Fibroblast of mammary gland (primary cell): ENCODE measurements at regions not wholly inside any gene's neighbourhood (a gene's known extent, or its start where the extent isn't known, plus 50 kb on each side); places are given as distances from the start of the nearest gene placed in this dataset.
"Not testable (repeated sequence)": the region's sequence is repeated elsewhere in the genome, so short reads cannot be mapped to it uniquely, and the experiment has no call there.

Experiments
- DNase-seq: peaks from one replicate; pipeline ENCODE4 v3.0.0-alpha.2; 2010; ENCODE audit warnings: low read depth
- H3K4me3 ChIP-seq: 2 replicates; pipeline ENCODE4 v1.5.1; 2011; ENCODE audit warnings: low read depth, mild to moderate bottlenecking, low read length, moderate library complexity; ENCODE audit not compliant: control insufficient read depth
- CTCF ChIP-seq: conservative IDR thresholded peaks from 2 replicates; pipeline ENCODE4 v1.5.1; 2011; ENCODE audit warnings: low read depth, low read length, inconsistent platforms; ENCODE audit not compliant: control insufficient read depth, insufficient read depth

- H3K4me3 ChIP-seq, result no peak overlapping the region
- no peak for DNase-seq
- TF ChIP-seq CTCF, result no peak
These were observed 80.6 kb upstream of the UXS1 start for GRCh38 chr2:106274668-106275067.

- no peak overlapping the region for H3K4me3 ChIP-seq
- no peak for TF ChIP-seq CTCF
- DNase-seq, result no peak
These were observed 78.2 kb upstream of the UXS1 start for GRCh38 chr2:106272216-106272807.

GRCh38 chr2:106270471-106270891 lies 76.4 kb upstream of the UXS1 start:
- no peak overlapping the region for H3K4me3 ChIP-seq
- no peak for DNase-seq
- TF ChIP-seq CTCF, result no peak

GRCh38 chr2:106269591-106270291 lies 75.6 kb upstream of the UXS1 start:
- H3K4me3 ChIP-seq, result peak overlapping the region; percentile 16
- no peak for DNase-seq
- no peak for TF ChIP-seq CTCF

GRCh38 chr2:106267997-106268396 lies 73.9 kb upstream of the UXS1 start:
- no peak for DNase-seq
- no peak for TF ChIP-seq CTCF
- H3K4me3 ChIP-seq, result no peak overlapping the region

- DNase-seq, result no peak
- no peak for TF ChIP-seq CTCF
- no peak overlapping the region for H3K4me3 ChIP-seq
These were observed 67.8 kb upstream of the UXS1 start for GRCh38 chr2:106261871-106262321.

- DNase-seq, H3K4me3 ChIP-seq: not testable (repeated sequence)
These were observed 64.8 kb upstream of the UXS1 start for GRCh38 chr2:106258859-106259258.
